ENCODE measurements at regions not wholly inside any gene's neighbourhood (a gene's known extent, or its start where the extent isn't known, plus 50 kb on each side); places are given as distances from the start of the nearest gene placed in this dataset.

GRCh38 chr9:107198718-107199117 lies 84.4 kb upstream of the RAD23B start:
- no peaks in the 10 kb centered on the region for H3K36me3 ChIP-seq (ENCODE audit: low read depth)
- no peaks in the 10 kb centered on the region for H3K27me3 ChIP-seq (ENCODE audit: insufficient read depth, poor library complexity, severe bottlenecking)
- no peak overlapping the region for H3K27ac ChIP-seq (ENCODE audit: poor library complexity, severe bottlenecking)
- no peak for ATAC-seq (ENCODE audit: low read depth)
- H3K4me3 ChIP-seq (ENCODE audit: severe bottlenecking): no peak overlapping the region
- H3K4me1 ChIP-seq (ENCODE audit: insufficient read depth, poor library complexity, severe bottlenecking): no peaks in the 10 kb centered on the region
- no peak for DNase-seq (ENCODE audit: low spot score)
- no peaks in the 10 kb centered on the region for H3K9me3 ChIP-seq (ENCODE audit: severe bottlenecking)
- TF ChIP-seq CTCF (IDR thresholded peaks at IDR 0.05; ENCODE audit: poor library complexity, severe bottlenecking): no peak

GRCh38 chr9:107208121-107208520 lies 75.0 kb upstream of the RAD23B start:
- Histone ChIP-seq H3K4me1 (ENCODE audit: insufficient read depth, poor library complexity, severe bottlenecking) (peaks cover 5% of the 10 kb centered on the region), H3K27ac (ENCODE audit: poor library complexity, severe bottlenecking) (no peak overlapping the region), H3K4me3 (ENCODE audit: severe bottlenecking) (no peak overlapping the region), H3K36me3 (ENCODE audit: low read depth) (no peaks in the 10 kb centered on the region), H3K9me3 (ENCODE audit: severe bottlenecking) (no peaks in the 10 kb centered on the region), H3K27me3 (ENCODE audit: insufficient read depth, poor library complexity, severe bottlenecking) (no peaks in the 10 kb centered on the region)
- ATAC-seq (ENCODE audit: low read depth): no peak
- DNase-seq (ENCODE audit: low spot score): no peak
- TF ChIP-seq CTCF (IDR thresholded peaks at IDR 0.05; ENCODE audit: poor library complexity, severe bottlenecking): no peak

- Histone ChIP-seq H3K9me3 (ENCODE audit: severe bottlenecking) (no peaks in the 10 kb centered on the region), H3K27me3 (ENCODE audit: insufficient read depth, poor library complexity, severe bottlenecking) (no peaks in the 10 kb centered on the region), H3K4me1 (ENCODE audit: insufficient read depth, poor library complexity, severe bottlenecking) (peaks cover 28% of the 10 kb centered on the region), H3K4me3 (ENCODE audit: severe bottlenecking) (no peak overlapping the region), H3K27ac (ENCODE audit: poor library complexity, severe bottlenecking) (no peak overlapping the region), H3K36me3 (ENCODE audit: low read depth) (no peaks in the 10 kb centered on the region)
- ATAC-seq (ENCODE audit: low read depth) (no peak), DNase-seq (ENCODE audit: low spot score) (no peak)
- no peak for TF ChIP-seq CTCF (IDR thresholded peaks at IDR 0.05; ENCODE audit: poor library complexity, severe bottlenecking)
Measured at GRCh38 chr9:107210775-107211174, 72.3 kb upstream of the RAD23B start.

- no peak for TF ChIP-seq CTCF (IDR thresholded peaks at IDR 0.05; ENCODE audit: poor library complexity, severe bottlenecking)
- DNase-seq (ENCODE audit: low spot score) (no peak), ATAC-seq (ENCODE audit: low read depth) (no peak)
- Histone ChIP-seq H3K9me3 (ENCODE audit: severe bottlenecking) (no peaks in the 10 kb centered on the region), H3K27ac (ENCODE audit: poor library complexity, severe bottlenecking) (no peak overlapping the region), H3K4me3 (ENCODE audit: severe bottlenecking) (no peak overlapping the region), H3K36me3 (ENCODE audit: low read depth) (no peaks in the 10 kb centered on the region), H3K4me1 (ENCODE audit: insufficient read depth, poor library complexity, severe bottlenecking) (peaks cover 28% of the 10 kb centered on the region), H3K27me3 (ENCODE audit: insufficient read depth, poor library complexity, severe bottlenecking) (no peaks in the 10 kb centered on the region)
Measured at GRCh38 chr9:107211284-107211923, 71.7 kb upstream of the RAD23B start.

GRCh38 chr9:107212613-107213012 lies 70.5 kb upstream of the RAD23B start:
- Histone ChIP-seq H3K36me3 (ENCODE audit: low read depth) (no peaks in the 10 kb centered on the region), H3K9me3 (ENCODE audit: severe bottlenecking) (no peaks in the 10 kb centered on the region), H3K4me1 (ENCODE audit: insufficient read depth, poor library complexity, severe bottlenecking) (peaks cover 28% of the 10 kb centered on the region), H3K4me3 (ENCODE audit: severe bottlenecking) (no peak overlapping the region), H3K27me3 (ENCODE audit: insufficient read depth, poor library complexity, severe bottlenecking) (no peaks in the 10 kb centered on the region), H3K27ac (ENCODE audit: poor library complexity, severe bottlenecking) (peak overlapping the region; percentile 73)
- no peak for TF ChIP-seq CTCF (IDR thresholded peaks at IDR 0.05; ENCODE audit: poor library complexity, severe bottlenecking)
- DNase-seq (ENCODE audit: low spot score) (no peak), ATAC-seq (ENCODE audit: low read depth) (no peak)
